GM12875 (cell line): ENCODE measurements at regions not wholly inside any gene's neighbourhood (a gene's known extent, or its start where the extent isn't known, plus 50 kb on each side); places are given as distances from the start of the nearest gene placed in this dataset.

Experiments used
- H3K4me3 ChIP-seq: one replicate; pipeline ENCODE4 v1.5.1; 2011; ENCODE audit warnings: low read depth, low read length, control low read depth
- TF ChIP-seq, protein P1 (sequence below): IDR thresholded peaks from 2 replicates; pipeline ENCODE4 v1.5.1; 2011; ENCODE audit warnings: low read depth, mild to moderate bottlenecking, control low read depth, inconsistent platforms, low read length, moderate library complexity, borderline replicate concordance; ENCODE audit not compliant: insufficient read depth

DNA sequence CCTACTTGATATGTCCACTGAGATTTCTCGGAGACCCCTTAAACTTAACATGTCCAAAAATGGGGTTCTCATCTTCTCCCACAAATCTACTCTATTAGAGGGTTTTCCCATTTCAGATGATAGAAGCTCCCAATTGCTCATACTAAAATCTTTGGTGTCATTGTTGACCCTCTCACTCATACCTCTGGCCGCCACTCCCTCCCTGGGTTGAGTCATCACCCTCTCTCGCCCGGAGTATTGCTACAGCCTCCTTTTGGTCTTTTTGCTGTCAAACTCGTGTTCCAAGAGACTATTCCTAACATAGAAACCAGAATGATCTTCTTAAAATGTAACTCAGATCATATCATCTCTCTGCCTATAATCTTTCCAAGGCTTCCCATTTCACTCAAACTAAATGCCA is 91.0 kb upstream of the GNAQ start:
- TF ChIP-seq, protein P1, sequence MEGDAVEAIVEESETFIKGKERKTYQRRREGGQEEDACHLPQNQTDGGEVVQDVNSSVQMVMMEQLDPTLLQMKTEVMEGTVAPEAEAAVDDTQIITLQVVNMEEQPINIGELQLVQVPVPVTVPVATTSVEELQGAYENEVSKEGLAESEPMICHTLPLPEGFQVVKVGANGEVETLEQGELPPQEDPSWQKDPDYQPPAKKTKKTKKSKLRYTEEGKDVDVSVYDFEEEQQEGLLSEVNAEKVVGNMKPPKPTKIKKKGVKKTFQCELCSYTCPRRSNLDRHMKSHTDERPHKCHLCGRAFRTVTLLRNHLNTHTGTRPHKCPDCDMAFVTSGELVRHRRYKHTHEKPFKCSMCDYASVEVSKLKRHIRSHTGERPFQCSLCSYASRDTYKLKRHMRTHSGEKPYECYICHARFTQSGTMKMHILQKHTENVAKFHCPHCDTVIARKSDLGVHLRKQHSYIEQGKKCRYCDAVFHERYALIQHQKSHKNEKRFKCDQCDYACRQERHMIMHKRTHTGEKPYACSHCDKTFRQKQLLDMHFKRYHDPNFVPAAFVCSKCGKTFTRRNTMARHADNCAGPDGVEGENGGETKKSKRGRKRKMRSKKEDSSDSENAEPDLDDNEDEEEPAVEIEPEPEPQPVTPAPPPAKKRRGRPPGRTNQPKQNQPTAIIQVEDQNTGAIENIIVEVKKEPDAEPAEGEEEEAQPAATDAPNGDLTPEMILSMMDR: no peak
- no peak overlapping the region for H3K4me3 ChIP-seq

DNA sequence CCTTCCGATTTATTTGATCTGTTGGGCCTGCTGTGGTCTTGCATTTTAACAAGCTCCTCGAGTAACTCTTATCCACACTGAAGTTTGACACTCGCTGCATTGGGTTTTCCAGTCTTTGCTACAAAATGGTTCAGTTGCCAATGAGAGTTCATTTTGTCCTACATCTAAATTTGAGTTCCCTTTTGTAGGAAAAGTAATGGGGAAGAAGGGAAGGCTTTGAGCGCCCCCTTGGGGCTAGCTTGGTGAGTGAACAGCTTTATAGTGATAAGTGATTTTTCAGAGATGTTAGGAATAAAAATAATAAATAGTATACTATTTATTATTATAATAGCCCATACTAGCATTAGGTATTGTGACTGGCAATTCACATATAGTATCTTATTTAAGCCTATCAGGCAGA is 89.9 kb upstream of the GNAQ start:
- TF ChIP-seq, protein P1: peak; percentile 61
- H3K4me3 ChIP-seq: no peak overlapping the region

DNA sequence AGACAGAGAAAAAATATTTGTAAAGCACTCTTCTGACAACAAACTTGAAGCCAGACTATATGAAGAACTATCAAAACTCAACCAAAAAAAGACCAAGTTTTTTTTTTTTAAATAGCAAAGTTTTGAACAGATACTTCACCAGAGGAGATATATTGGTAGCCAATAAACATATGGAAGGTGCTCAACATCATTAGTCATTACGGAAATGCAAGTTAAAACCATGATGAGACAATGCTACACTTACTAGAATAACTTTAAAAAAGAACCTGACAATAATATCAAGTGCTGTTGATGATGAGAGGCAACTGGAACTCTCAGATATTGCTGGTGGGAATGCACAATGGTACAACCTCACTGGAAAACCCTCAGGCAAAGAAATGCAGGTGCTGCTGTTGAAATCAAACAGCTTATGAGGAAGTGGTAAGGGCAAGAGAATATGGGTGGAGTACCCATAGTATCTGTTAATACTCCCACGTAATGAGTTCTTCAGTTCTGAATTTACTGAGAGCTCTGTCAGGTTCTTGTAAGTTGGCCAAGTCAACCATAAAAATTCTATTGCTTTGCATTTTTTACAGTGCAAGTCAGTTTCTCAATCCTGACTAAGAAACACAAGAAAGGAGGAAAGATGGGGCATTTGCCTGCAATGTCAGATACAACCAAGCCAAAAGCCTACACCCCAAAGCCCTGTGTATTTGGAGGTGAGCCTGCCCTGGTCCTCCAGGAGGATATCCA is 87.3 kb upstream of the GNAQ start:
- no peak overlapping the region for H3K4me3 ChIP-seq
- TF ChIP-seq, protein P1: no peak

GRCh38 chr9:78115073-78115472 is 83.5 kb upstream of the GNAQ start:
- H3K4me3 ChIP-seq: no peak overlapping the region
- TF ChIP-seq, protein P1: peak; percentile 45; the same call in 1 of the 2 replicates

DNA sequence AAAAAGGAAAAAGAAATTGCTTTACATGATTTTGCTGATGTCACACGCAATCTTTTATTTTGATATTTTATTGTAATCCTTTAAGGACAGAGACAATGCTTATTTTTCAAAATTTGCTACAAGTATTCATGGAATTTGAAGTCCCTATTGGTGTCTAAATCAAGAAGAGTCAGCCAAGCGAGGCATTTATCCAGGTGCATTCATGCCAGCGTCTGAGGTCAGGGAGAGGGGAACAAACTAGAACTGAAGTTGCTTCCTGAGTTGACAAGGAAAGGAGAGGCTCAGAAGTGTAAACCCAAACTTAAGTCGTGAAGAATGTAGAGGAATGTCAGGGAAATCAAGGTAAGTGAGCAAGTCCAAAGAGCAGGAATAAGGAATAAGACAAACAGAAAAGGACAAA is 83.0 kb upstream of the GNAQ start:
- no peak overlapping the region for H3K4me3 ChIP-seq
- TF ChIP-seq, protein P1: no peak

- TF ChIP-seq, protein P1: no peak
- no peak overlapping the region for H3K4me3 ChIP-seq
These were observed 80.8 kb upstream of the GNAQ start for GRCh38 chr9:78112406-78112805.

- H3K4me3 ChIP-seq: no peak overlapping the region
- TF ChIP-seq, protein P1: no peak
These were observed 80.4 kb upstream of the GNAQ start for GRCh38 chr9:78112004-78112403.
